ENCODE measurements at regions not wholly inside any gene's neighbourhood (a gene's known extent, or its start where the extent isn't known, plus 50 kb on each side); places are given as distances from the start of the nearest gene placed in this dataset.
"Not testable (repeated sequence)": the region's sequence is repeated elsewhere in the genome, so short reads cannot be mapped to it uniquely, and the experiment has no call there.

- WGBS, 2 donors, result 75 to 81% methylated on average over 15 of the region's 15 CpGs
- H3K4me1 ChIP-seq, result no peaks in the 10 kb centered on the region
- peaks cover 0 to 7% (median 0%) of the 10 kb centered on the region in 3 donors for H3K9me3 ChIP-seq
- no peaks in the 10 kb centered on the region for H3K36me3 ChIP-seq
- no peak for DNase-seq
- TF ChIP-seq, protein P1, sequence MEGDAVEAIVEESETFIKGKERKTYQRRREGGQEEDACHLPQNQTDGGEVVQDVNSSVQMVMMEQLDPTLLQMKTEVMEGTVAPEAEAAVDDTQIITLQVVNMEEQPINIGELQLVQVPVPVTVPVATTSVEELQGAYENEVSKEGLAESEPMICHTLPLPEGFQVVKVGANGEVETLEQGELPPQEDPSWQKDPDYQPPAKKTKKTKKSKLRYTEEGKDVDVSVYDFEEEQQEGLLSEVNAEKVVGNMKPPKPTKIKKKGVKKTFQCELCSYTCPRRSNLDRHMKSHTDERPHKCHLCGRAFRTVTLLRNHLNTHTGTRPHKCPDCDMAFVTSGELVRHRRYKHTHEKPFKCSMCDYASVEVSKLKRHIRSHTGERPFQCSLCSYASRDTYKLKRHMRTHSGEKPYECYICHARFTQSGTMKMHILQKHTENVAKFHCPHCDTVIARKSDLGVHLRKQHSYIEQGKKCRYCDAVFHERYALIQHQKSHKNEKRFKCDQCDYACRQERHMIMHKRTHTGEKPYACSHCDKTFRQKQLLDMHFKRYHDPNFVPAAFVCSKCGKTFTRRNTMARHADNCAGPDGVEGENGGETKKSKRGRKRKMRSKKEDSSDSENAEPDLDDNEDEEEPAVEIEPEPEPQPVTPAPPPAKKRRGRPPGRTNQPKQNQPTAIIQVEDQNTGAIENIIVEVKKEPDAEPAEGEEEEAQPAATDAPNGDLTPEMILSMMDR (IDR thresholded peaks at IDR 0.05), result no peak
- no peak for TF ChIP-seq POLR2A (IDR thresholded peaks at IDR 0.05)
- H3K27me3 ChIP-seq, result no peaks in the 10 kb centered on the region
- H3K4me3 ChIP-seq, result no peak overlapping the region
- intact Hi-C loops (cut with DNase I), result no loop called here
- H3K27ac ChIP-seq, result no peak overlapping the region
Observed at GRCh38 chrX:1833656-1834360, 218.9 kb downstream of the ASMT start.

GRCh38 chrX:1835056-1835455, 220.2 kb downstream of the ASMT start:
- Histone ChIP-seq H3K36me3 (no peaks in the 10 kb centered on the region), H3K27ac (no peak overlapping the region), H3K4me3 (no peak overlapping the region), H3K27me3 (no peaks in the 10 kb centered on the region), H3K4me1 (no peaks in the 10 kb centered on the region), H3K9me3 (peaks cover 0 to 7% (median 0%) of the 10 kb centered on the region in 3 donors)
- intact Hi-C loops (cut with DNase I), result no loop called here
- TF ChIP-seq POLR2A (IDR thresholded peaks at IDR 0.05), result no peak
- TF ChIP-seq, protein P1 (IDR thresholded peaks at IDR 0.05), result no peak
- 31 to 38% methylated on average over 3 to 4 of the region's 4 CpGs for WGBS, 2 donors
- DNase-seq, result no peak

GRCh38 chrX:1836683-1837082, 221.8 kb downstream of the ASMT start:
- no peak for TF ChIP-seq POLR2A (IDR thresholded peaks at IDR 0.05)
- TF ChIP-seq, protein P1 (IDR thresholded peaks at IDR 0.05), result no peak
- no peak overlapping the region for H3K27ac ChIP-seq
- DNase-seq, result no peak
- WGBS, 2 donors, result 83 to 90% methylated on average over 6 of the region's 6 CpGs
- no peak overlapping the region for H3K4me3 ChIP-seq
- intact Hi-C loops (cut with DNase I), result no loop called here
- H3K27me3 ChIP-seq, result no peaks in the 10 kb centered on the region
- H3K4me1 ChIP-seq, result no peaks in the 10 kb centered on the region
- no peaks in the 10 kb centered on the region for H3K36me3 ChIP-seq
- H3K9me3 ChIP-seq, result peaks cover 0 to 7% (median 0%) of the 10 kb centered on the region in 3 donors

DNA sequence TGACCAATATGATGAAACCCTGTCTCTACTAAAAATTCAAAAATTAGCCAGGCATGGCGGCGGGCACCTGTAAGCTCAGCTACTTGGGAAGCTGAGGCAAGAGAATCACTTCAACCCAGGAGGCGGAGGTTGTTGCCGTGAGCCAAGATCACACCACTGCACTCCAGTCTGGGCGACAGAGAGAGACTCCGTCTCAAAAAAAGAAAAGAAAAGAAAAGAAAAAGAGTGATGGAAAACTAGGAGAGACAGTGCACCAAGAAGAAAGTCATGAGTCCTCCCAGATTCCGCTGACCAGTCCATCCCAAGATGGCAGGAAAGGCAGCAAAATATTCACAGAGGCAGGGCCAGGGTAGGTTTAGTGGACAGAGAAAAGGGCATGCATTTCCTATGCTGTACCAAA, 226.9 kb downstream of the ASMT start:
- H3K4me1 ChIP-seq, result no peaks in the 10 kb centered on the region
- no peak for TF ChIP-seq POLR2A (IDR thresholded peaks at IDR 0.05)
- TF ChIP-seq, protein P1 (IDR thresholded peaks at IDR 0.05), result no peak
- no peaks in the 10 kb centered on the region for H3K27me3 ChIP-seq
- no peak overlapping the region for H3K27ac ChIP-seq
- peaks cover 0 to 7% (median 0%) of the 10 kb centered on the region in 3 donors for H3K9me3 ChIP-seq
- no peak overlapping the region for H3K4me3 ChIP-seq
- no peak for DNase-seq
- intact Hi-C loops (cut with DNase I), result no loop called here
- 80 to 89% methylated on average over 3 to 7 of the region's 7 CpGs for WGBS, 2 donors
- no peaks in the 10 kb centered on the region for H3K36me3 ChIP-seq

GRCh38 chrX:1847000-1847399, 232.1 kb downstream of the ASMT start:
- H3K4me1 ChIP-seq; H3K27me3 ChIP-seq; H3K9me3 ChIP-seq; H3K27ac ChIP-seq; H3K4me3 ChIP-seq; H3K36me3 ChIP-seq; DNase-seq; intact Hi-C loops (cut with DNase I): not testable (repeated sequence)
- 88 to 100% methylated on average over 4 of the region's 4 CpGs for WGBS, 2 donors

DNA sequence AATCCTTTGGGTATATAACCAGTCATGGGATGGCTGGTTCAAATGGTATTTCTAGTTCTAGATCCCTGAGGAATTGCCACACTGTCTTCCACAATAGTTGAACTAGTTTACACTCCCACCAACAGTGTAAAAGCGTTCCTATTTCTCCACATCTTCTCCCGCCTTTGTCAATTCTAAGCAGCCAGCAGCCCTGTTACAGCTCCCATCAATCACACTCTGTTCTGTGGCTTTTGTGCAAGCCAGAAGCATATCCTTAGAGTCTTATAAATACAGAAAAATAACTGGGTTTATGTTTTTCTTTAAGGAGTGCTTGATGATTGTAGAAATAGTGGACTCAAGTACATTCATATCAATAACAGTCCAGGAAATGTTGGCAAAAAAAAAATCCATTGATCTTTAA, 232.9 kb downstream of the ASMT start:
- intact Hi-C loops (cut with DNase I); DNase-seq; H3K4me3 ChIP-seq; H3K27me3 ChIP-seq; H3K27ac ChIP-seq; H3K4me1 ChIP-seq; H3K36me3 ChIP-seq; H3K9me3 ChIP-seq: not testable (repeated sequence)
- WGBS, 2 donors, result 55 to 64% methylated on average over 2 of the region's 2 CpGs

All from esophagus squamous epithelium (tissue), 5 donors.